SK-N-SH (cell line): ENCODE measurements at regions not wholly inside any gene's neighbourhood (a gene's known extent, or its start where the extent isn't known, plus 50 kb on each side); places are given as distances from the start of the nearest gene placed in this dataset.

Experiments used
- JUND ChIP-seq: IDR thresholded peaks from 2 replicates; pipeline ENCODE4 v1.4.0; 2012
- MAX ChIP-seq: IDR thresholded peaks from 2 replicates; pipeline ENCODE4 v1.4.0; 2012; ENCODE audit warnings: low read depth
- POLR2AphosphoS5 ChIP-seq: IDR thresholded peaks from 2 replicates; pipeline ENCODE4 v1.6.1; 2012; ENCODE audit warnings: low read depth, low read length
- TAF1 ChIP-seq: IDR thresholded peaks from 2 replicates; pipeline ENCODE4 v1.6.1; 2012; ENCODE audit warnings: low read depth, mild to moderate bottlenecking, low read length, moderate library complexity, borderline replicate concordance
- YY1 ChIP-seq: IDR thresholded peaks from 2 replicates; pipeline ENCODE4 v1.4.0; 2012; ENCODE audit warnings: low read depth, mild to moderate bottlenecking
- TF ChIP-seq, protein P1 (sequence below): fragments of 200-600 bp; sonication (generic); IDR thresholded peaks from 2 replicates; pipeline ENCODE4 v1.6.1; 2017; ENCODE audit warnings: antibody characterized with exemption, mild to moderate bottlenecking, moderate library complexity

DNA sequence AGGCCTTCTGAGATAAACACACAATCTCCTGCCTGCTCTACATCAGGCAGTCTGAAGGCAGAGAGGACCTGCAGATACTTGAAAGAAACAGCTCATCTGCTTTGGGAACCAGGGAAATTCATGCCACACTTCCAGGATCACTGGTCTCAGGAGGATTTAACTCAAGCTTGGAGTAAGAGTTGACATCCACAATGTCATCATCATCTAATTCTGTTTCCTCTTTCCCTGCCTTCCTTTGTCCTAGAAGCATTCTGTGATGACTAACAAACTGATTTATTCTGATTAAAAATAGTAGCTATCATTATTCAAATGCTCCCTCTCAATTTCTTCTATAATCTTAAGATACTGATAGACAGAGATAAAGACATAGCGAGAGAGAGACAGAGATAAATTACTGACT is 766.8 kb downstream of the BCL11A start:
- TF ChIP-seq POLR2AphosphoS5 (no peak), MAX (no peak), TAF1 (no peak), JUND (no peak), YY1 (no peak)
- TF ChIP-seq, protein P1, sequence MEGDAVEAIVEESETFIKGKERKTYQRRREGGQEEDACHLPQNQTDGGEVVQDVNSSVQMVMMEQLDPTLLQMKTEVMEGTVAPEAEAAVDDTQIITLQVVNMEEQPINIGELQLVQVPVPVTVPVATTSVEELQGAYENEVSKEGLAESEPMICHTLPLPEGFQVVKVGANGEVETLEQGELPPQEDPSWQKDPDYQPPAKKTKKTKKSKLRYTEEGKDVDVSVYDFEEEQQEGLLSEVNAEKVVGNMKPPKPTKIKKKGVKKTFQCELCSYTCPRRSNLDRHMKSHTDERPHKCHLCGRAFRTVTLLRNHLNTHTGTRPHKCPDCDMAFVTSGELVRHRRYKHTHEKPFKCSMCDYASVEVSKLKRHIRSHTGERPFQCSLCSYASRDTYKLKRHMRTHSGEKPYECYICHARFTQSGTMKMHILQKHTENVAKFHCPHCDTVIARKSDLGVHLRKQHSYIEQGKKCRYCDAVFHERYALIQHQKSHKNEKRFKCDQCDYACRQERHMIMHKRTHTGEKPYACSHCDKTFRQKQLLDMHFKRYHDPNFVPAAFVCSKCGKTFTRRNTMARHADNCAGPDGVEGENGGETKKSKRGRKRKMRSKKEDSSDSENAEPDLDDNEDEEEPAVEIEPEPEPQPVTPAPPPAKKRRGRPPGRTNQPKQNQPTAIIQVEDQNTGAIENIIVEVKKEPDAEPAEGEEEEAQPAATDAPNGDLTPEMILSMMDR: no peak
